ENCODE measurements at regions not wholly inside any gene's neighbourhood (a gene's known extent, or its start where the extent isn't known, plus 50 kb on each side); places are given as distances from the start of the nearest gene placed in this dataset.
"Not testable (repeated sequence)": the region's sequence is repeated elsewhere in the genome, so short reads cannot be mapped to it uniquely, and the experiment has no call there.

- no peak for DNase-seq
Observed at GRCh38 chr3:145063616-145064015, 1092.0 kb downstream of the DIPK2A start.

GRCh38 chr3:145070795-145071194 lies 1090.2 kb downstream of the PLOD2 start:
- no peak for DNase-seq

- no peak for DNase-seq
Observed at GRCh38 chr3:145079436-145079835, 1081.5 kb downstream of the PLOD2 start.

GRCh38 chr3:145087038-145087437 lies 1073.9 kb downstream of the PLOD2 start:
- DNase-seq, result no peak

GRCh38 chr3:145088917-145089316 lies 1072.1 kb downstream of the PLOD2 start:
- DNase-seq, result no peak

- DNase-seq, result no peak
Observed at GRCh38 chr3:145089337-145089736, 1071.6 kb downstream of the PLOD2 start.

GRCh38 chr3:145094355-145094941 lies 1066.5 kb downstream of the PLOD2 start:
- no peak for DNase-seq

- not testable (repeated sequence) for DNase-seq
Observed at GRCh38 chr3:145111141-145111540, 1049.8 kb downstream of the PLOD2 start.

GRCh38 chr3:145116769-145117168 lies 1044.2 kb downstream of the PLOD2 start:
- no peak for DNase-seq

- no peak for DNase-seq
Observed at GRCh38 chr3:145118303-145118702, 1042.7 kb downstream of the PLOD2 start.

- no peak for DNase-seq
Observed at GRCh38 chr3:145124900-145125678, 1035.9 kb downstream of the PLOD2 start.

GRCh38 chr3:145133281-145133680 lies 1027.7 kb downstream of the PLOD2 start:
- DNase-seq, result no peak

- DNase-seq, result no peak
Observed at GRCh38 chr3:145134738-145135137, 1026.2 kb downstream of the PLOD2 start.

- DNase-seq, result no peak
Observed at GRCh38 chr3:145144361-145144760, 1016.6 kb downstream of the PLOD2 start.

GRCh38 chr3:145145461-145145860 lies 1015.5 kb downstream of the PLOD2 start:
- no peak for DNase-seq

GRCh38 chr3:145159640-145160039 lies 1001.3 kb downstream of the PLOD2 start:
- no peak for DNase-seq

GRCh38 chr3:145170121-145170520 lies 990.9 kb downstream of the PLOD2 start:
- peak; percentile 9 for DNase-seq

- DNase-seq, result no peak
Observed at GRCh38 chr3:145175626-145176025, 985.4 kb downstream of the PLOD2 start.

GRCh38 chr3:145176907-145177306 lies 984.1 kb downstream of the PLOD2 start:
- DNase-seq, result no peak

GRCh38 chr3:145177828-145178227 lies 983.2 kb downstream of the PLOD2 start:
- DNase-seq, result no peak

- DNase-seq, result peak; percentile 10
Observed at GRCh38 chr3:145182196-145182911, 978.6 kb downstream of the PLOD2 start.

- DNase-seq, result no peak
Observed at GRCh38 chr3:145183261-145183660, 977.7 kb downstream of the PLOD2 start.

- DNase-seq, result no peak
Observed at GRCh38 chr3:145188079-145188770, 972.8 kb downstream of the PLOD2 start.

Data from skin of body (tissue), 1 donor.